A549 (cell line): ENCODE measurements at regions not wholly inside any gene's neighbourhood (a gene's known extent, or its start where the extent isn't known, plus 50 kb on each side); places are given as distances from the start of the nearest gene placed in this dataset.

Experiments used
- ATAC-seq, 2 experiments: fragments of 200-7000 bp in 1 of 2; fragments of >200 bp in 1 of 2; cut with Nextera tagmentation in 1 of 2; cut with Tn5 transposase in 1 of 2; 3 replicates each; pipeline versions ENCODE4 v1.8.0 to v1.9.1; 2018 to 2020; ENCODE audit warnings: mild to moderate bottlenecking in 1 of 2, moderate library complexity in 1 of 2
- CTCF ChIA-PET: fragments of 300-600 bp; sonication (Branson Sonifier 250); formaldehyde crosslinking; extraction: SDS; loops from one replicate; lab custom pipeline; 2021; ENCODE audit warnings: antibody characterized with exemption, inconsistent platforms; lab: Yijun Ruan, JAX
- POLR2A ChIA-PET: fragments of 350-600 bp; formaldehyde crosslinking; extraction: SDS; loops from one replicate; lab custom pipeline; 2021; ENCODE audit warnings: antibody characterized with exemption, inconsistent platforms; lab: Yijun Ruan, JAX
- DNase-seq, 2 experiments: peaks; one replicate each; pipeline versions ENCODE4 v3.0.0 to v3.0.0-alpha.2; 2011 to 2016; ENCODE audit warnings: low read depth in 1 of 2, low spot score in 1 of 2
- FAIRE-seq: peaks from 2 replicates; lab custom pipeline; 2011; peaks lifted over from hg19 to GRCh38; lab: Jason Lieb, UNC
- H3K27ac ChIP-seq, 2 experiments: fragments of >200 bp; sonication (Bioruptor Twin); formaldehyde crosslinking; 3 replicates each; pipeline ENCODE4 v1.5.1; 2016 to 2017
- H3K4me1 ChIP-seq: fragments of >200 bp; sonication (Bioruptor Twin); formaldehyde crosslinking; 3 replicates; pipeline ENCODE4 v1.6.1; 2016
- H3K4me2 ChIP-seq: fragments of >200 bp; sonication (Bioruptor Twin); formaldehyde crosslinking; 3 replicates; pipeline ENCODE4 v1.6.1; 2016
- H3K4me3 ChIP-seq: fragments of >200 bp; sonication (Bioruptor Twin); formaldehyde crosslinking; 3 replicates; pipeline ENCODE4 v1.5.1; 2016
- H3K9me3 ChIP-seq: fragments of >200 bp; sonication (Bioruptor Twin); formaldehyde crosslinking; 3 replicates; pipeline ENCODE4 v1.6.1; 2016
- BHLHE40 ChIP-seq: IDR thresholded peaks from 2 replicates; pipeline ENCODE4 v1.6.1; 2012; ENCODE audit warnings: low read depth, low read length, inconsistent platforms
- CBX2 ChIP-seq: fragments of 200-600 bp; sonication (generic); IDR thresholded peaks from 2 replicates; pipeline ENCODE4 v1.6.1; 2016; ENCODE audit warnings: low read depth, mild to moderate bottlenecking, borderline replicate concordance
- CEBPB ChIP-seq, 2 experiments: fragments of >200 bp in 1 of 2; sonication (Bioruptor Twin) in 1 of 2; formaldehyde crosslinking in 1 of 2; IDR thresholded peaks; 2 replicates each; pipeline ENCODE4 v1.6.1; 2012 to 2016
- CHD2 ChIP-seq: fragments of 150-350 bp; IDR thresholded peaks from 2 replicates; pipeline ENCODE4 v1.6.1; 2014; ENCODE audit warnings: low read length; ENCODE audit not compliant: partially characterized antibody
- CHD4 ChIP-seq: fragments of 200-600 bp; sonication (generic); IDR thresholded peaks from 2 replicates; pipeline ENCODE4 v1.6.1; 2016; ENCODE audit warnings: antibody characterized with exemption, mild to moderate bottlenecking, borderline replicate concordance
- EHMT2 ChIP-seq: fragments of 200-600 bp; sonication (generic); IDR thresholded peaks from 2 replicates; pipeline ENCODE4 v1.6.1; 2016; ENCODE audit warnings: antibody characterized with exemption, low read depth, mild to moderate bottlenecking, moderate library complexity
- EP300 ChIP-seq, 2 experiments: fragments of >200 bp; sonication (Bioruptor Twin); formaldehyde crosslinking; IDR thresholded peaks; 2 replicates in 1 of 2; 3 replicates in 1 of 2; pipeline ENCODE4 v1.6.1; 2016 to 2017
- ESRRA ChIP-seq: fragments of 150-350 bp; IDR thresholded peaks from 2 replicates; pipeline ENCODE4 v1.6.1; 2014; ENCODE audit warnings: mild to moderate bottlenecking, low read length, borderline replicate concordance
- FOSB ChIP-seq: fragments of 250-450 bp; sonication (Bioruptor Pico); IDR thresholded peaks from 2 replicates; pipeline ENCODE4 v1.5.0; 2020; ENCODE audit warnings: mild to moderate bottlenecking, moderate library complexity
- HOXA7 ChIP-seq: fragments of 250-450 bp; sonication (Bioruptor Pico); IDR thresholded peaks from 2 replicates; pipeline ENCODE4 v1.5.0; 2020; ENCODE audit warnings: mild to moderate bottlenecking, moderate library complexity
- HOXB13 ChIP-seq: fragments of 250-450 bp; sonication (Bioruptor Pico); IDR thresholded peaks from 2 replicates; pipeline ENCODE4 v1.5.0; 2020; ENCODE audit warnings: low read depth, mild to moderate bottlenecking, moderate library complexity
- HOXB5 ChIP-seq: fragments of 250-450 bp; sonication (Bioruptor Pico); IDR thresholded peaks from 2 replicates; pipeline ENCODE4 v1.5.0; 2020; ENCODE audit warnings: mild to moderate bottlenecking, moderate library complexity
- KDM1A ChIP-seq: fragments of 200-600 bp; sonication (generic); IDR thresholded peaks from 2 replicates; pipeline ENCODE4 v1.6.1; 2016; ENCODE audit warnings: low read depth, mild to moderate bottlenecking
- MAFK ChIP-seq: fragments of 450-650 bp; IDR thresholded peaks from 2 replicates; pipeline ENCODE4 v1.6.1; 2014; ENCODE audit not compliant: partially characterized antibody
- MAZ ChIP-seq: fragments of 150-350 bp; IDR thresholded peaks from 2 replicates; pipeline ENCODE4 v1.6.1; 2014; ENCODE audit warnings: antibody characterized with exemption, low read depth, low read length, borderline replicate concordance
- NFE2L2 ChIP-seq: fragments of 150-350 bp; conservative IDR thresholded peaks from 2 replicates; pipeline ENCODE4 v1.6.1; 2014; ENCODE audit warnings: low read length
- NR3C1 ChIP-seq: fragments of >200 bp; sonication (Bioruptor Twin); formaldehyde crosslinking; IDR thresholded peaks from 3 replicates; pipeline ENCODE4 v1.6.1; 2017
- POLR2A ChIP-seq: IDR thresholded peaks from 2 replicates; pipeline ENCODE4 v1.6.1; 2012; ENCODE audit warnings: mild to moderate bottlenecking, low read length
- RARB ChIP-seq: fragments of 250-450 bp; sonication (Bioruptor Pico); IDR thresholded peaks from 2 replicates; pipeline ENCODE4 v1.8.0; 2021; ENCODE audit warnings: mild to moderate bottlenecking, moderate library complexity
- RNF2 ChIP-seq: fragments of 200-600 bp; sonication (generic); IDR thresholded peaks from 2 replicates; pipeline ENCODE4 v1.6.1; 2016; ENCODE audit warnings: low read depth, mild to moderate bottlenecking, antibody characterized with exemption, moderate library complexity, borderline replicate concordance
- TP53 ChIP-seq: fragments of 250-450 bp; sonication (Bioruptor Pico); IDR thresholded peaks from 2 replicates; pipeline ENCODE4 v1.5.0; 2021; ENCODE audit warnings: mild to moderate bottlenecking, moderate library complexity
- ZFP36 ChIP-seq: fragments of 450-650 bp; IDR thresholded peaks from 2 replicates; pipeline ENCODE4 v1.6.1; 2014; ENCODE audit warnings: borderline replicate concordance; ENCODE audit not compliant: partially characterized antibody
- ZNF302 ChIP-seq: fragments of 250-450 bp; sonication (Bioruptor Pico); IDR thresholded peaks from 2 replicates; pipeline ENCODE4 v1.9.0; 2021; ENCODE audit warnings: inconsistent platforms, mild to moderate bottlenecking, moderate library complexity
- ZSCAN20 ChIP-seq: fragments of 250-450 bp; sonication (Bioruptor Pico); IDR thresholded peaks from 2 replicates; pipeline ENCODE4 v1.8.0; 2022; ENCODE audit warnings: mild to moderate bottlenecking, moderate library complexity
- WGBS: methylation state at CpG from one replicate; pipeline ENCODE4 v1.1.6; 2017; ENCODE audit errors: missing lambda C conversion rate; 5-methylcytosine and 5-hydroxymethylcytosine counted together
- TF ChIP-seq, protein P1 (sequence below): fragments of >200 bp; sonication (Bioruptor Twin); formaldehyde crosslinking; IDR thresholded peaks from 3 replicates; pipeline ENCODE4 v1.5.1; 2016
- TF ChIP-seq, protein P2 (sequence below): fragments of 450-650 bp; IDR thresholded peaks from 2 replicates; pipeline ENCODE4 v1.6.1; 2014; ENCODE audit warnings: antibody characterized with exemption
- TF ChIP-seq, protein P3 (sequence below): fragments of >200 bp; sonication (Bioruptor Twin); formaldehyde crosslinking; IDR thresholded peaks from 2 replicates; pipeline ENCODE4 v1.6.1; 2016
- TF ChIP-seq, protein P4 (sequence below): fragments of 150-350 bp; IDR thresholded peaks from 2 replicates; pipeline ENCODE4 v1.6.1; 2014; ENCODE audit warnings: low read depth, mild to moderate bottlenecking, low read length

DNA sequence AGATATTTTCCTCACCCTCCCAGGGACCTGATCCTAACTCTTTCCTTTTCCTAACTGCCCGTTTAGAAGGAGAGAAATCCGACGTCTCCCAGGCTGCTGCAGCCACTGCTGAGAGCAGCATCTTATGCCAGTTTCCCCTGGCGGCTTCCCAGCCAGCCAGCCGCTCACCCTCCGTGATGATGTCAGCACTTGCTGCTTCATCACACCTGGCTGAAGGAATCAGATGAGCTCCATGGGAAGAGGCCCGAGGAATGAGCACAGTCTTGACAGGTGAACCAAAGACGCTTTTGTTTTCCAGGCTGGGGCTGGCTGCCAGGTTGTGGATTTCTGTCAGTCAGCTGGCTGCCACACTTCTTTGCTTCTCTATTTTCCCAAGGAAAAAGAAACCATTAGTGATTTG is 445.1 kb upstream of the RBMS3 start:
- FAIRE-seq (no peak), DNase-seq (no peak), ATAC-seq (no peak; a peak in 1 of 6 replicates)
- ChIA-PET CTCF (no interaction called here), POLR2A (no interaction called here)
- Histone ChIP-seq H3K9me3 (no peaks in the 10 kb centered on the region), H3K27ac (no peak overlapping the region), H3K4me2 (no peak overlapping the region), H3K4me1 (no peaks in the 10 kb centered on the region), H3K4me3 (no peak overlapping the region)
- WGBS, result 29% methylated on average over 6 of the region's 8 CpGs
- TF ChIP-seq CHD2, result no peak
- no peak for TF ChIP-seq MAFK
- no peak for TF ChIP-seq CBX2
- TF ChIP-seq, protein P1, sequence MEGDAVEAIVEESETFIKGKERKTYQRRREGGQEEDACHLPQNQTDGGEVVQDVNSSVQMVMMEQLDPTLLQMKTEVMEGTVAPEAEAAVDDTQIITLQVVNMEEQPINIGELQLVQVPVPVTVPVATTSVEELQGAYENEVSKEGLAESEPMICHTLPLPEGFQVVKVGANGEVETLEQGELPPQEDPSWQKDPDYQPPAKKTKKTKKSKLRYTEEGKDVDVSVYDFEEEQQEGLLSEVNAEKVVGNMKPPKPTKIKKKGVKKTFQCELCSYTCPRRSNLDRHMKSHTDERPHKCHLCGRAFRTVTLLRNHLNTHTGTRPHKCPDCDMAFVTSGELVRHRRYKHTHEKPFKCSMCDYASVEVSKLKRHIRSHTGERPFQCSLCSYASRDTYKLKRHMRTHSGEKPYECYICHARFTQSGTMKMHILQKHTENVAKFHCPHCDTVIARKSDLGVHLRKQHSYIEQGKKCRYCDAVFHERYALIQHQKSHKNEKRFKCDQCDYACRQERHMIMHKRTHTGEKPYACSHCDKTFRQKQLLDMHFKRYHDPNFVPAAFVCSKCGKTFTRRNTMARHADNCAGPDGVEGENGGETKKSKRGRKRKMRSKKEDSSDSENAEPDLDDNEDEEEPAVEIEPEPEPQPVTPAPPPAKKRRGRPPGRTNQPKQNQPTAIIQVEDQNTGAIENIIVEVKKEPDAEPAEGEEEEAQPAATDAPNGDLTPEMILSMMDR, result no peak
- no peak for TF ChIP-seq ZSCAN20 (CRISPR knock-in tag)
- no peak for TF ChIP-seq HOXA7 (CRISPR knock-in tag)
- no peak for TF ChIP-seq ZFP36
- TF ChIP-seq NR3C1, result no peak
- no peak for TF ChIP-seq CEBPB (IDR thresholded peaks at IDR 0.05)
- TF ChIP-seq, protein P2, sequence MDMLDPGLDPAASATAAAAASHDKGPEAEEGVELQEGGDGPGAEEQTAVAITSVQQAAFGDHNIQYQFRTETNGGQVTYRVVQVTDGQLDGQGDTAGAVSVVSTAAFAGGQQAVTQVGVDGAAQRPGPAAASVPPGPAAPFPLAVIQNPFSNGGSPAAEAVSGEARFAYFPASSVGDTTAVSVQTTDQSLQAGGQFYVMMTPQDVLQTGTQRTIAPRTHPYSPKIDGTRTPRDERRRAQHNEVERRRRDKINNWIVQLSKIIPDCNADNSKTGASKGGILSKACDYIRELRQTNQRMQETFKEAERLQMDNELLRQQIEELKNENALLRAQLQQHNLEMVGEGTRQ, result no peak
- no peak for TF ChIP-seq RARB (CRISPR knock-in tag)
- no peak for TF ChIP-seq EHMT2
- TF ChIP-seq, protein P3, sequence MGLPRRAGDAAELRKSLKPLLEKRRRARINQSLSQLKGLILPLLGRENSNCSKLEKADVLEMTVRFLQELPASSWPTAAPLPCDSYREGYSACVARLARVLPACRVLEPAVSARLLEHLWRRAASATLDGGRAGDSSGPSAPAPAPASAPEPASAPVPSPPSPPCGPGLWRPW, result no peak
- no peak for TF ChIP-seq CHD4
- no peak for TF ChIP-seq KDM1A
- no peak for TF ChIP-seq TP53 (CRISPR knock-in tag)
- TF ChIP-seq HOXB13 (CRISPR knock-in tag), result no peak
- no peak for TF ChIP-seq HOXB5

DNA sequence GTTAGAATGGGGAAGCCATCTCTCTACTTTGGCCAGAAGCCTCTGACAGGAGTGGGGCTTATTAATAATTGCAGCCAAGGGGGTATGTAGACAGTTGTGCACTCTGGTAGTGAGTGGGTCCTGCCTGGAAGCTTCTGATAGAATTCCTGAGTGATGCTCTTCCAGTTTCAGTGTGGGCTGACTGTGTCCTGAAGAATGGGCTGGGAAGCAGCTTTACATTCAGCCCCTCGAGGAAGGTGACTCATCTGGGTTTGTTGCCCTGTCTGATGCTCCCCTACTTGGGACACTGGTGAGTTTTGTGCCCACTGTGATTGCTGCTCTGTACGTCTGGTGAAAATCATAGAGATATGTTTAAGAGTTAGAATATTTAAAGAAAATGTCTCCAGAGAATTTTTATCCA is 444.7 kb upstream of the RBMS3 start:
- no peak overlapping the region for H3K27ac ChIP-seq
- WGBS, result 19% methylated on average over 2 of the region's 2 CpGs
- ATAC-seq, result no peak
- H3K9me3 ChIP-seq, result no peaks in the 10 kb centered on the region
- CTCF ChIA-PET, result no interaction called here
- no peak overlapping the region for H3K4me3 ChIP-seq
- no peak for DNase-seq
- H3K4me1 ChIP-seq, result no peaks in the 10 kb centered on the region
- H3K4me2 ChIP-seq, result no peak overlapping the region
- no peak for TF ChIP-seq RARB (CRISPR knock-in tag)
- no peak for TF ChIP-seq ZSCAN20 (CRISPR knock-in tag)
- TF ChIP-seq ZNF302 (CRISPR knock-in tag), result no peak
- TF ChIP-seq HOXB5, result no peak
- TF ChIP-seq HOXB13 (CRISPR knock-in tag), result no peak
- TF ChIP-seq TP53 (CRISPR knock-in tag), result no peak
- no peak for TF ChIP-seq FOSB (CRISPR knock-in tag)
- TF ChIP-seq RNF2, result no peak
- TF ChIP-seq MAZ, result no peak
- no peak for TF ChIP-seq EP300 (IDR thresholded peaks at IDR 0.05)
- no peak for TF ChIP-seq EHMT2
- no peak for TF ChIP-seq NFE2L2
- TF ChIP-seq KDM1A, result no peak
- no peak for TF ChIP-seq ZFP36
- TF ChIP-seq, protein P4, sequence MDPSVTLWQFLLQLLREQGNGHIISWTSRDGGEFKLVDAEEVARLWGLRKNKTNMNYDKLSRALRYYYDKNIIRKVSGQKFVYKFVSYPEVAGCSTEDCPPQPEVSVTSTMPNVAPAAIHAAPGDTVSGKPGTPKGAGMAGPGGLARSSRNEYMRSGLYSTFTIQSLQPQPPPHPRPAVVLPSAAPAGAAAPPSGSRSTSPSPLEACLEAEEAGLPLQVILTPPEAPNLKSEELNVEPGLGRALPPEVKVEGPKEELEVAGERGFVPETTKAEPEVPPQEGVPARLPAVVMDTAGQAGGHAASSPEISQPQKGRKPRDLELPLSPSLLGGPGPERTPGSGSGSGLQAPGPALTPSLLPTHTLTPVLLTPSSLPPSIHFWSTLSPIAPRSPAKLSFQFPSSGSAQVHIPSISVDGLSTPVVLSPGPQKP, result no peak
- TF ChIP-seq POLR2A, result no peak
- TF ChIP-seq, protein P3, result no peak
- TF ChIP-seq BHLHE40, result no peak
- TF ChIP-seq ESRRA, result no peak
- POLR2A ChIA-PET, result no interaction called here
- no peak for FAIRE-seq
